ENCODE measurements at regions not wholly inside any gene's neighbourhood (a gene's known extent, or its start where the extent isn't known, plus 50 kb on each side); places are given as distances from the start of the nearest gene placed in this dataset.

DNA sequence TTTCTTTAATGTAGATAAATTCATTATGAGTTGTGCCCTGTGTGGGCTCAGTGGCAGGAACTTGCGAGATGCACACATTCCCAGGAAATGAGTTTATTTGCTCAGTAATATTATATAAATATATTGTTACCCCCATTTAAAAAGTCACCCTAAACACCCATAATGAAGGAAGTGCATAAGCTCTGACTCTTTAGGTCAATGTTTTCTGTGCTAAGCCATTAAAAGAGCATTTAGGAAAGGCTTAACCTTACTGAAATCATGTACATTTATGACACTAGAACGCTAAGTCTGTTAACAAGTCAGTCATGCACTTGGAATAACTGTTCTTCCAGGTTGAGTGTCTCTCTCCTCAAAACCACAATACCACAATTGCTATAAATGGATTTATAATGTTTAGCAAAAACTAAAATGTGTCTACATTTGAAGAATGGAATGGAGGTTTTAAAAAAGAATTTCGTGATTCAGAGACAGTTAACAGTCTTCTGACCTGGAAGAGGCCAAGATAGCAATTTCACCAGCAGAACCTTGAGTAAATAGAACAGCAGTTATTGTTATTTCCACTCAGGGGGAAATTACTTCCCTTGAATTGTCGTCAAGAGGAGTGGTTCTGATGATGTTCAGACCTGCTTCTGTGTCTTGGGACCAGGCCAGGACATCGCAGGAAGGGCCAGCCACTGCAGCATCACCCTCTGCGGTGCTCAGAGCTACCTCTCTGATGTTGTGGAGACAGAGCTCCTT lies 91.1 kb upstream of the VEGFC start:
- no peaks in the 10 kb centered on the region for H3K36me3 Mint-ChIP-seq (ENCODE audit: low read depth)
- CTCF ChIA-PET, result no interaction called here
- no peaks in the 10 kb centered on the region for H3K4me1 Mint-ChIP-seq
- POLR2A ChIA-PET, result no interaction called here
- no peak overlapping the region for H3K4me3 Mint-ChIP-seq
- no peak overlapping the region for H3K27ac Mint-ChIP-seq
- intact Hi-C loops (cut with micrococcal nuclease), result no loop called here
- DNase-seq (no peak), ATAC-seq (ENCODE audit: low read depth) (no peak)
- TF ChIP-seq, protein P1, sequence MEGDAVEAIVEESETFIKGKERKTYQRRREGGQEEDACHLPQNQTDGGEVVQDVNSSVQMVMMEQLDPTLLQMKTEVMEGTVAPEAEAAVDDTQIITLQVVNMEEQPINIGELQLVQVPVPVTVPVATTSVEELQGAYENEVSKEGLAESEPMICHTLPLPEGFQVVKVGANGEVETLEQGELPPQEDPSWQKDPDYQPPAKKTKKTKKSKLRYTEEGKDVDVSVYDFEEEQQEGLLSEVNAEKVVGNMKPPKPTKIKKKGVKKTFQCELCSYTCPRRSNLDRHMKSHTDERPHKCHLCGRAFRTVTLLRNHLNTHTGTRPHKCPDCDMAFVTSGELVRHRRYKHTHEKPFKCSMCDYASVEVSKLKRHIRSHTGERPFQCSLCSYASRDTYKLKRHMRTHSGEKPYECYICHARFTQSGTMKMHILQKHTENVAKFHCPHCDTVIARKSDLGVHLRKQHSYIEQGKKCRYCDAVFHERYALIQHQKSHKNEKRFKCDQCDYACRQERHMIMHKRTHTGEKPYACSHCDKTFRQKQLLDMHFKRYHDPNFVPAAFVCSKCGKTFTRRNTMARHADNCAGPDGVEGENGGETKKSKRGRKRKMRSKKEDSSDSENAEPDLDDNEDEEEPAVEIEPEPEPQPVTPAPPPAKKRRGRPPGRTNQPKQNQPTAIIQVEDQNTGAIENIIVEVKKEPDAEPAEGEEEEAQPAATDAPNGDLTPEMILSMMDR (IDR thresholded peaks at IDR 0.05), result no peak
- H3K27me3 Mint-ChIP-seq, result no peaks in the 10 kb centered on the region
- no peaks in the 10 kb centered on the region for H3K9me3 Mint-ChIP-seq

DNA sequence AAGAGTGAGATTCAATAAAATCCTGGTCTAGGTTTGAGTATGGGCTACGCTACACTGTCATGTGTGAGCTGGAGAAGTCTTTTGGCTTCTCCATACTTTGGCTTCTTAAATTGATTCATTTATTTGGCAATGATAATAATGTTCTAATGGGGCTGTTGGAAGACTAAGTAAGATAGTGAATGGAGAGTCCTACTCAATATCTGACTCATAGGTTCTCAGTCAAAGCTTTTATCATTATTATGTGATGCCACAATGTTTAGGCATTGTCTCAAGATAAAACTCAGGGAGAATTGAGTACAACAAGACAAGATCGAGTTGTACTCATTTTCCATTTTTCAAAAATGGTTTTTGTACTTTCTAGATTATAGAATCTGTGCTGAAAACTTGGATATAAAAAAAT lies 92.5 kb upstream of the VEGFC start:
- H3K27me3 Mint-ChIP-seq, result no peaks in the 10 kb centered on the region
- intact Hi-C loops (cut with micrococcal nuclease), result no loop called here
- no peak overlapping the region for H3K4me3 Mint-ChIP-seq
- ChIA-PET CTCF (no interaction called here), POLR2A (no interaction called here)
- no peak overlapping the region for H3K27ac Mint-ChIP-seq
- no peak for ATAC-seq (ENCODE audit: low read depth)
- no peaks in the 10 kb centered on the region for H3K9me3 Mint-ChIP-seq
- H3K36me3 Mint-ChIP-seq (ENCODE audit: low read depth), result no peaks in the 10 kb centered on the region
- H3K4me1 Mint-ChIP-seq, result no peaks in the 10 kb centered on the region
- TF ChIP-seq, protein P1 (IDR thresholded peaks at IDR 0.05), result no peak
- DNase-seq, result no peak

DNA sequence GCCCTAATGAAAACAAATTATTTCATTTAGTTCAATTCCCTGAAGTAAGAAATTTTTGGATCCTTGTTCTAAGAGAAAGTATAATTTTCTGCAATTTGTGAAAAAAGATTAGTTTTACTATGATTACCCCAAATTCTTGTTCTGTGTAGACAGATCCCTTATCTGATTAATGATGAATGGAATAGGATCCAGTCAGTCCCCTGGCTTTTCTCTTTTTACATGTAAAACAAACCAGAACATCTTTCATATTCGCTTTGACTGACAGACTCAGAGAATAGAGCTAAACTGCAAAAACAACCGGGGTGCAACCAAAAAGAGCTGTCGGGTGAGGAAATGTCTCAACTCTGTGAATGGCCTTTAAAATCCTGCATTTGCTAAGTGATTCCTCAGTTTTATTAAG lies 93.4 kb upstream of the VEGFC start:
- ChIA-PET POLR2A (no interaction called here), CTCF (no interaction called here)
- ATAC-seq (ENCODE audit: low read depth) (no peak), DNase-seq (no peak)
- TF ChIP-seq, protein P1 (IDR thresholded peaks at IDR 0.05), result no peak
- intact Hi-C loops (cut with micrococcal nuclease), result no loop called here
- H3K4me3 Mint-ChIP-seq, result no peak overlapping the region
- H3K27me3 Mint-ChIP-seq, result no peaks in the 10 kb centered on the region
- H3K27ac Mint-ChIP-seq, result no peak overlapping the region
- H3K9me3 Mint-ChIP-seq, result no peaks in the 10 kb centered on the region
- no peaks in the 10 kb centered on the region for H3K4me1 Mint-ChIP-seq
- H3K36me3 Mint-ChIP-seq (ENCODE audit: low read depth), result no peaks in the 10 kb centered on the region

- no peak for ATAC-seq (ENCODE audit: low read depth)
- intact Hi-C loops (cut with micrococcal nuclease), result no loop called here
- no peak overlapping the region for H3K4me3 Mint-ChIP-seq
- no peaks in the 10 kb centered on the region for H3K4me1 Mint-ChIP-seq
- H3K27me3 Mint-ChIP-seq, result no peaks in the 10 kb centered on the region
- CTCF ChIA-PET, result no interaction called here
- no peak overlapping the region for H3K27ac Mint-ChIP-seq
- H3K9me3 Mint-ChIP-seq, result no peaks in the 10 kb centered on the region
- TF ChIP-seq, protein P1 (IDR thresholded peaks at IDR 0.05), result no peak
- DNase-seq, result no peak
- POLR2A ChIA-PET, result no interaction called here
- no peaks in the 10 kb centered on the region for H3K36me3 Mint-ChIP-seq (ENCODE audit: low read depth)
Observed at GRCh38 chr4:176889776-176890175, 97.1 kb upstream of the VEGFC start.

DNA sequence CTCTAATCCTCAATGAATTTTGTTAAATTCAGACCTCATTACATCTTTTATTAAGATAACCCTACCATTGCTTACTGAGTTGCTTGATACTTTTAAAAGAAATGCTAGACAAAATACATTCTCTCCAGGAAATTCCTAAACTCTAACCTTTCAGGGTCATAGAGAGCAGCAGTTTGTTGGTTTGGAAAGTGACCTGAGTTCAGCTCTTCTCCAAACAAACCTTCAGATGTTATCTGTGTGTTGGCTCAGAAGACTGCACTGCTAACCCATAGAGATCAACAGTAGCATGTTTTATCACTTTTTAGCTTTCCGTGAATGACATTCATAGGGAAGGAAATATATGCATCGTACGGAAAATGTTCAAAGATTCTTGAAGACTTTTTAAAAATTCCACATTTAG lies 101.8 kb upstream of the VEGFC start:
- no peaks in the 10 kb centered on the region for H3K9me3 Mint-ChIP-seq
- DNase-seq, result no peak

More for the DNA sequence above, 101.8 kb upstream of the VEGFC start:
- no peaks in the 10 kb centered on the region for H3K27me3 Mint-ChIP-seq
- CTCF ChIA-PET, result no interaction called here
- no peak for ATAC-seq (ENCODE audit: low read depth)
- TF ChIP-seq, protein P1 (IDR thresholded peaks at IDR 0.05), result no peak
- intact Hi-C loops (cut with micrococcal nuclease), result no loop called here
- no peaks in the 10 kb centered on the region for H3K4me1 Mint-ChIP-seq
- POLR2A ChIA-PET, result no interaction called here
- H3K4me3 Mint-ChIP-seq, result no peak overlapping the region
- no peak overlapping the region for H3K27ac Mint-ChIP-seq
- H3K36me3 Mint-ChIP-seq (ENCODE audit: low read depth), result no peaks in the 10 kb centered on the region
